IMR-90 (cell line): ENCODE measurements at regions not wholly inside any gene's neighbourhood (a gene's known extent, or its start where the extent isn't known, plus 50 kb on each side); places are given as distances from the start of the nearest gene placed in this dataset.

Experiments used
- ATAC-seq: fragments of 200-7000 bp; cut with Tn5 transposase; 2 replicates; pipeline ENCODE4 v1.9.1; 2020; ENCODE audit warnings: low read depth, mild to moderate bottlenecking, moderate library complexity
- BruUV-seq: library from RNA; stranded (reverse); fragments of 400-500 nt; replicated peaks from 2 replicates; lab custom pipeline; 2021; lab: Mats Ljungman, UMichigan
- CTCF ChIA-PET: fragments of 300-600 bp; formaldehyde crosslinking; extraction: SDS; loops from one replicate; lab custom pipeline; 2021; ENCODE audit warnings: antibody characterized with exemption; lab: Yijun Ruan, JAX
- POLR2A ChIA-PET: fragments of 300-600 bp; sonication (Branson Sonifier 250); formaldehyde crosslinking; loops from one replicate; lab custom pipeline; 2022; ENCODE audit warnings: antibody characterized with exemption; ENCODE audit not compliant: unreplicated experiment; lab: Charles Lee
- DNase-seq: peaks from one replicate; pipeline ENCODE4 v3.0.0; 2013
- H2AFZ ChIP-seq: replicated peaks from 2 replicates; pipeline ENCODE3; 2013; ENCODE audit warnings: low read length, mild to moderate bottlenecking; ENCODE audit not compliant: poor library complexity
- H2AK5ac ChIP-seq: 2 replicates; pipeline ENCODE4 v1.6.1; 2013; ENCODE audit warnings: low read depth, low read length, inconsistent platforms
- H2AK9ac ChIP-seq: replicated peaks from 2 replicates; pipeline ENCODE3; 2013; ENCODE audit warnings: mild to moderate bottlenecking, low read depth, low read length, moderate library complexity; ENCODE audit not compliant: poor library complexity
- H2BK120ac ChIP-seq: 2 replicates; pipeline ENCODE4 v1.6.1; 2013; ENCODE audit warnings: low read depth, low read length, inconsistent platforms
- H2BK15ac ChIP-seq: 3 replicates; pipeline ENCODE4 v1.6.1; 2013; ENCODE audit warnings: low read depth, low read length, inconsistent platforms
- H2BK20ac ChIP-seq: 2 replicates; pipeline ENCODE4 v1.6.1; 2013; ENCODE audit warnings: low read depth, mild to moderate bottlenecking, inconsistent platforms, low read length, moderate library complexity
- H2BK5ac ChIP-seq: 2 replicates; pipeline ENCODE4 v1.6.1; 2013; ENCODE audit warnings: mild to moderate bottlenecking, low read depth, low read length, inconsistent platforms; ENCODE audit not compliant: poor library complexity, severe bottlenecking
- H3K14ac ChIP-seq: replicated peaks from 2 replicates; pipeline ENCODE4 v1.6.1; 2013; ENCODE audit warnings: low read depth, low read length, inconsistent platforms
- H3K18ac ChIP-seq: 2 replicates; pipeline ENCODE4 v1.6.1; 2013; ENCODE audit warnings: low read depth, low read length, control low read depth
- H3K23ac ChIP-seq: 2 replicates; pipeline ENCODE4 v1.6.1; 2013; ENCODE audit warnings: low read depth, low read length, inconsistent platforms
- H3K27ac ChIP-seq: 2 replicates; pipeline ENCODE4 v1.5.1; 2013; ENCODE audit warnings: mild to moderate bottlenecking, control low read depth, low read length; ENCODE audit not compliant: insufficient read depth
- H3K27me3 ChIP-seq: 2 replicates; pipeline ENCODE4 v1.6.1; 2013; ENCODE audit warnings: low read length; ENCODE audit not compliant: control insufficient read depth, insufficient read depth
- H3K36me3 ChIP-seq: 2 replicates; pipeline ENCODE4 v1.6.1; 2013; ENCODE audit warnings: low read length, mixed read lengths; ENCODE audit not compliant: control insufficient read depth, insufficient read depth
- H3K4ac ChIP-seq: 2 replicates; pipeline ENCODE4 v1.6.1; 2013; ENCODE audit warnings: low read depth, low read length, inconsistent platforms
- H3K4me1 ChIP-seq: 2 replicates; pipeline ENCODE4 v1.6.1; 2013; ENCODE audit warnings: low read length, mixed read lengths; ENCODE audit not compliant: control insufficient read depth, insufficient read depth
- H3K4me2 ChIP-seq: 2 replicates; pipeline ENCODE4 v1.6.1; 2013; ENCODE audit warnings: low read depth, mild to moderate bottlenecking, control low read depth, low read length, moderate library complexity
- H3K4me3 ChIP-seq: 2 replicates; pipeline ENCODE4 v1.5.1; 2013; ENCODE audit warnings: low read depth, mild to moderate bottlenecking, control low read depth, low read length, moderate library complexity; ENCODE audit not compliant: insufficient read depth
- H3K56ac ChIP-seq: 2 replicates; pipeline ENCODE4 v1.6.1; 2013; ENCODE audit warnings: low read length, inconsistent platforms; ENCODE audit not compliant: insufficient read depth; ENCODE audit errors: extremely low read depth
- H3K79me1 ChIP-seq, 2 experiments: 2 replicates each; pipeline ENCODE4 v1.6.1; 2013; ENCODE audit warnings: low read length in 2 of 2, inconsistent platforms in 1 of 2, low read depth in 1 of 2
- H3K9ac ChIP-seq: 2 replicates; pipeline ENCODE4 v1.6.1; 2013; ENCODE audit warnings: low read depth, low read length, control low read depth
- H3K9me1 ChIP-seq: 2 replicates; pipeline ENCODE4 v1.6.1; 2013; ENCODE audit warnings: low read length, inconsistent platforms; ENCODE audit not compliant: insufficient read depth
- H3K9me3 ChIP-seq: 2 replicates; pipeline ENCODE4 v1.6.1; 2013; ENCODE audit warnings: low read length; ENCODE audit not compliant: control insufficient read depth, insufficient read depth
- H4K20me1 ChIP-seq: 2 replicates; pipeline ENCODE4 v1.6.1; 2013; ENCODE audit warnings: low read length, inconsistent platforms; ENCODE audit not compliant: insufficient read depth
- H4K5ac ChIP-seq: 2 replicates; pipeline ENCODE4 v1.6.1; 2013; ENCODE audit warnings: mild to moderate bottlenecking, low read depth, low read length, control low read depth
- H4K8ac ChIP-seq, 2 experiments: 2 replicates each; pipeline ENCODE4 v1.6.1; 2013; ENCODE audit warnings: low read depth in 2 of 2, low read length in 2 of 2, control low read depth in 1 of 2, inconsistent platforms in 1 of 2
- H4K91ac ChIP-seq: 2 replicates; pipeline ENCODE4 v1.6.1; 2013; ENCODE audit warnings: low read depth, low read length, inconsistent platforms; ENCODE audit not compliant: insufficient read depth
- BHLHE40 ChIP-seq: fragments of 150-350 bp; IDR thresholded peaks from 2 replicates; pipeline ENCODE4 v1.6.1; 2016; ENCODE audit warnings: mild to moderate bottlenecking, low read depth, low read length
- CEBPB ChIP-seq: IDR thresholded peaks from 2 replicates; pipeline ENCODE4 v1.6.1; 2012; ENCODE audit warnings: low read depth, low read length, improper control_type of control experiment
- CHD1 ChIP-seq: IDR thresholded peaks from 2 replicates; pipeline ENCODE4 v1.6.1; 2012; ENCODE audit warnings: low read depth, low read length, improper control_type of control experiment
- CTCF ChIP-seq: conservative IDR thresholded peaks from 2 replicates; pipeline ENCODE4 v1.5.1; 2012; ENCODE audit warnings: mild to moderate bottlenecking, low read depth, low read length, improper control_type of control experiment
- ELK1 ChIP-seq: fragments of 150-350 bp; IDR thresholded peaks from 2 replicates; pipeline ENCODE4 v1.6.1; 2016; ENCODE audit warnings: low read depth, mild to moderate bottlenecking, low read length, moderate library complexity, borderline replicate concordance
- FOS ChIP-seq: fragments of 150-350 bp; IDR thresholded peaks from 2 replicates; pipeline ENCODE4 v1.6.1; 2016; ENCODE audit warnings: low read depth, low read length
- MAFK ChIP-seq: IDR thresholded peaks from 2 replicates; pipeline ENCODE4 v1.6.1; 2012; ENCODE audit warnings: low read depth, low read length, improper control_type of control experiment
- MAZ ChIP-seq: IDR thresholded peaks from 2 replicates; pipeline ENCODE4 v1.6.1; 2012; ENCODE audit warnings: low read depth, mild to moderate bottlenecking, low read length, improper control_type of control experiment, moderate library complexity, borderline replicate concordance
- MXI1 ChIP-seq: IDR thresholded peaks from 2 replicates; pipeline ENCODE4 v1.6.1; 2012; ENCODE audit warnings: low read depth, mild to moderate bottlenecking, low read length, moderate library complexity, borderline replicate concordance
- NFE2L2 ChIP-seq: fragments of 150-350 bp; IDR thresholded peaks from 2 replicates; pipeline ENCODE4 v1.6.1; 2016; ENCODE audit warnings: low read depth, mild to moderate bottlenecking, low read length
- POLR2A ChIP-seq: IDR thresholded peaks from 2 replicates; pipeline ENCODE4 v1.6.1; 2012; ENCODE audit warnings: mild to moderate bottlenecking, low read depth, low read length
- RAD21 ChIP-seq: IDR thresholded peaks from 2 replicates; pipeline ENCODE4 v1.6.1; 2012; ENCODE audit warnings: low read length, improper control_type of control experiment
- RCOR1 ChIP-seq: IDR thresholded peaks from 2 replicates; pipeline ENCODE4 v1.6.1; 2012; ENCODE audit warnings: mild to moderate bottlenecking, low read length, improper control_type of control experiment; ENCODE audit not compliant: insufficient replicate concordance
- RFX5 ChIP-seq: IDR thresholded peaks from 2 replicates; pipeline ENCODE4 v1.8.0; 2012; ENCODE audit warnings: low read depth, mild to moderate bottlenecking, low read length, moderate library complexity
- SMC3 ChIP-seq: fragments of 150-350 bp; IDR thresholded peaks from 2 replicates; pipeline ENCODE4 v1.6.1; 2016; ENCODE audit warnings: low read depth, mild to moderate bottlenecking, antibody characterized with exemption, low read length, moderate library complexity
- USF2 ChIP-seq: fragments of 150-350 bp; IDR thresholded peaks from 2 replicates; pipeline ENCODE4 v1.6.1; 2017; ENCODE audit warnings: mild to moderate bottlenecking, antibody characterized with exemption, low read length, low read depth
- whole genome bisulfite sequencing, 2 experiments: methylation state at CpG; one replicate each; pipeline versions ENCODE4 v1.1.5 to v1.1.7; 2013; ENCODE audit warnings: missing lambda C conversion rate in 2 of 2; ENCODE audit not compliant: insufficient read length in 1 of 2; ENCODE audit errors: extremely low coverage in 2 of 2; 5-methylcytosine and 5-hydroxymethylcytosine counted together
- dilution Hi-C: fragments of 300-500 bp; cut with HindIII; formaldehyde crosslinking; loops from one replicate; pipeline ENCODE4 v1.14.3; 2018; ENCODE audit warnings: low sequenced_read_pairs; ENCODE audit not compliant: unreplicated experiment
- in situ Hi-C: fragments of 300-500 bp; cut with MboI; formaldehyde crosslinking; loops from 3 replicates; pipeline ENCODE4 v1.14.3; 2019; ENCODE audit warnings: low sequenced_read_pairs, inconsistent platforms, mixed read lengths
- intact Hi-C: fragments of 100-400 bp; cut with micrococcal nuclease; formaldehyde crosslinking; loops from 2 replicates; pipeline ENCODE4 v1.10.0; 2022

GRCh38 chr5:2417301-2417700, 334.2 kb downstream of the IRX2 start:
- BruUV-seq, result no TSS peak
- no peaks in the 10 kb centered on the region for H3K9me1 ChIP-seq
- H3K27me3 ChIP-seq, result no peaks in the 10 kb centered on the region
- intact Hi-C loops (no loop called here), in situ Hi-C loops (no loop called here), dilution Hi-C loops (no loop called here)
- TF ChIP-seq CTCF (no peak), ELK1 (no peak), NFE2L2 (no peak), MXI1 (no peak), RCOR1 (no peak), CEBPB (no peak), RAD21 (no peak), RFX5 (no peak), SMC3 (no peak), MAFK (no peak), CHD1 (no peak), BHLHE40 (no peak), POLR2A (no peak), MAZ (no peak), FOS (no peak), USF2 (no peak)
- H3K18ac ChIP-seq, result no peak overlapping the region
- ChIA-PET POLR2A (no interaction called here), CTCF (no interaction called here)
- no peak overlapping the region for H3K23ac ChIP-seq
- DNase-seq (no peak), ATAC-seq (no peak)
- H4K91ac ChIP-seq, result no peak overlapping the region
- no peaks in the 10 kb centered on the region for H3K36me3 ChIP-seq
- H2BK120ac ChIP-seq, result no peak overlapping the region
- H3K27ac ChIP-seq, result no peak overlapping the region
- H2BK20ac ChIP-seq, result no peak overlapping the region
- no peak overlapping the region for H2AFZ ChIP-seq
- H3K56ac ChIP-seq, result no peak overlapping the region
- H4K8ac ChIP-seq, result no peak overlapping the region
- no peaks in the 10 kb centered on the region for H4K20me1 ChIP-seq
- H3K9me3 ChIP-seq, result peaks cover 47% of the 10 kb centered on the region
- no peak overlapping the region for H2AK5ac ChIP-seq
- no peak overlapping the region for H3K4ac ChIP-seq
- H2AK9ac ChIP-seq, result no peak overlapping the region
- H4K5ac ChIP-seq, result no peak overlapping the region
- no peak overlapping the region for H3K4me2 ChIP-seq
- WGBS, 2 experiments, result 57% methylated on average over 3 of the region's 9 CpGs; no CpG with 5 or more reads in 1 of the 2 experiments
- H3K9ac ChIP-seq, result no peak overlapping the region
- no peak overlapping the region for H2BK15ac ChIP-seq
- H3K4me3 ChIP-seq, result no peak overlapping the region
- no peaks in the 10 kb centered on the region for H3K79me1 ChIP-seq
- no peak overlapping the region for H2BK5ac ChIP-seq
- no peaks in the 10 kb centered on the region for H3K4me1 ChIP-seq
- H3K14ac ChIP-seq, result no peak overlapping the region
